IMR-90 (cell line): ENCODE measurements at regions not wholly inside any gene's neighbourhood (a gene's known extent, or its start where the extent isn't known, plus 50 kb on each side); places are given as distances from the start of the nearest gene placed in this dataset.

Experiments used
- ATAC-seq: fragments of 200-7000 bp; cut with Tn5 transposase; 2 replicates; pipeline ENCODE4 v1.9.1; 2020; ENCODE audit warnings: low read depth, mild to moderate bottlenecking, moderate library complexity
- BruUV-seq: library from RNA; stranded (reverse); fragments of 400-500 nt; replicated peaks from 2 replicates; lab custom pipeline; 2021; lab: Mats Ljungman, UMichigan
- CTCF ChIA-PET: fragments of 300-600 bp; formaldehyde crosslinking; extraction: SDS; loops from one replicate; lab custom pipeline; 2021; ENCODE audit warnings: antibody characterized with exemption; lab: Yijun Ruan, JAX
- POLR2A ChIA-PET: fragments of 300-600 bp; sonication (Branson Sonifier 250); formaldehyde crosslinking; loops from one replicate; lab custom pipeline; 2022; ENCODE audit warnings: antibody characterized with exemption; ENCODE audit not compliant: unreplicated experiment; lab: Charles Lee
- DNase-seq: peaks from one replicate; pipeline ENCODE4 v3.0.0; 2013
- H2AFZ ChIP-seq: replicated peaks from 2 replicates; pipeline ENCODE3; 2013; ENCODE audit warnings: low read length, mild to moderate bottlenecking; ENCODE audit not compliant: poor library complexity
- H2AK5ac ChIP-seq: 2 replicates; pipeline ENCODE4 v1.6.1; 2013; ENCODE audit warnings: low read depth, low read length, inconsistent platforms
- H2AK9ac ChIP-seq: replicated peaks from 2 replicates; pipeline ENCODE3; 2013; ENCODE audit warnings: mild to moderate bottlenecking, low read depth, low read length, moderate library complexity; ENCODE audit not compliant: poor library complexity
- H2BK120ac ChIP-seq: 2 replicates; pipeline ENCODE4 v1.6.1; 2013; ENCODE audit warnings: low read depth, low read length, inconsistent platforms
- H2BK15ac ChIP-seq: 3 replicates; pipeline ENCODE4 v1.6.1; 2013; ENCODE audit warnings: low read depth, low read length, inconsistent platforms
- H2BK20ac ChIP-seq: 2 replicates; pipeline ENCODE4 v1.6.1; 2013; ENCODE audit warnings: low read depth, mild to moderate bottlenecking, inconsistent platforms, low read length, moderate library complexity
- H2BK5ac ChIP-seq: 2 replicates; pipeline ENCODE4 v1.6.1; 2013; ENCODE audit warnings: mild to moderate bottlenecking, low read depth, low read length, inconsistent platforms; ENCODE audit not compliant: poor library complexity, severe bottlenecking
- H3K14ac ChIP-seq: replicated peaks from 2 replicates; pipeline ENCODE4 v1.6.1; 2013; ENCODE audit warnings: low read depth, low read length, inconsistent platforms
- H3K18ac ChIP-seq: 2 replicates; pipeline ENCODE4 v1.6.1; 2013; ENCODE audit warnings: low read depth, low read length, control low read depth
- H3K23ac ChIP-seq: 2 replicates; pipeline ENCODE4 v1.6.1; 2013; ENCODE audit warnings: low read depth, low read length, inconsistent platforms
- H3K27ac ChIP-seq: 2 replicates; pipeline ENCODE4 v1.5.1; 2013; ENCODE audit warnings: mild to moderate bottlenecking, control low read depth, low read length; ENCODE audit not compliant: insufficient read depth
- H3K27me3 ChIP-seq: 2 replicates; pipeline ENCODE4 v1.6.1; 2013; ENCODE audit warnings: low read length; ENCODE audit not compliant: control insufficient read depth, insufficient read depth
- H3K36me3 ChIP-seq: 2 replicates; pipeline ENCODE4 v1.6.1; 2013; ENCODE audit warnings: low read length, mixed read lengths; ENCODE audit not compliant: control insufficient read depth, insufficient read depth
- H3K4ac ChIP-seq: 2 replicates; pipeline ENCODE4 v1.6.1; 2013; ENCODE audit warnings: low read depth, low read length, inconsistent platforms
- H3K4me1 ChIP-seq: 2 replicates; pipeline ENCODE4 v1.6.1; 2013; ENCODE audit warnings: low read length, mixed read lengths; ENCODE audit not compliant: control insufficient read depth, insufficient read depth
- H3K4me2 ChIP-seq: 2 replicates; pipeline ENCODE4 v1.6.1; 2013; ENCODE audit warnings: low read depth, mild to moderate bottlenecking, control low read depth, low read length, moderate library complexity
- H3K4me3 ChIP-seq: 2 replicates; pipeline ENCODE4 v1.5.1; 2013; ENCODE audit warnings: low read depth, mild to moderate bottlenecking, control low read depth, low read length, moderate library complexity; ENCODE audit not compliant: insufficient read depth
- H3K56ac ChIP-seq: 2 replicates; pipeline ENCODE4 v1.6.1; 2013; ENCODE audit warnings: low read length, inconsistent platforms; ENCODE audit not compliant: insufficient read depth; ENCODE audit errors: extremely low read depth
- H3K79me1 ChIP-seq, 2 experiments: 2 replicates each; pipeline ENCODE4 v1.6.1; 2013; ENCODE audit warnings: low read length in 2 of 2, inconsistent platforms in 1 of 2, low read depth in 1 of 2
- H3K9ac ChIP-seq: 2 replicates; pipeline ENCODE4 v1.6.1; 2013; ENCODE audit warnings: low read depth, low read length, control low read depth
- H3K9me1 ChIP-seq: 2 replicates; pipeline ENCODE4 v1.6.1; 2013; ENCODE audit warnings: low read length, inconsistent platforms; ENCODE audit not compliant: insufficient read depth
- H3K9me3 ChIP-seq: 2 replicates; pipeline ENCODE4 v1.6.1; 2013; ENCODE audit warnings: low read length; ENCODE audit not compliant: control insufficient read depth, insufficient read depth
- H4K20me1 ChIP-seq: 2 replicates; pipeline ENCODE4 v1.6.1; 2013; ENCODE audit warnings: low read length, inconsistent platforms; ENCODE audit not compliant: insufficient read depth
- H4K5ac ChIP-seq: 2 replicates; pipeline ENCODE4 v1.6.1; 2013; ENCODE audit warnings: mild to moderate bottlenecking, low read depth, low read length, control low read depth
- H4K8ac ChIP-seq, 2 experiments: 2 replicates each; pipeline ENCODE4 v1.6.1; 2013; ENCODE audit warnings: low read depth in 2 of 2, low read length in 2 of 2, control low read depth in 1 of 2, inconsistent platforms in 1 of 2
- H4K91ac ChIP-seq: 2 replicates; pipeline ENCODE4 v1.6.1; 2013; ENCODE audit warnings: low read depth, low read length, inconsistent platforms; ENCODE audit not compliant: insufficient read depth
- BHLHE40 ChIP-seq: fragments of 150-350 bp; IDR thresholded peaks from 2 replicates; pipeline ENCODE4 v1.6.1; 2016; ENCODE audit warnings: mild to moderate bottlenecking, low read depth, low read length
- CTCF ChIP-seq: conservative IDR thresholded peaks from 2 replicates; pipeline ENCODE4 v1.5.1; 2012; ENCODE audit warnings: mild to moderate bottlenecking, low read depth, low read length, improper control_type of control experiment
- NFE2L2 ChIP-seq: fragments of 150-350 bp; IDR thresholded peaks from 2 replicates; pipeline ENCODE4 v1.6.1; 2016; ENCODE audit warnings: low read depth, mild to moderate bottlenecking, low read length
- POLR2A ChIP-seq: IDR thresholded peaks from 2 replicates; pipeline ENCODE4 v1.6.1; 2012; ENCODE audit warnings: mild to moderate bottlenecking, low read depth, low read length
- RAD21 ChIP-seq: IDR thresholded peaks from 2 replicates; pipeline ENCODE4 v1.6.1; 2012; ENCODE audit warnings: low read length, improper control_type of control experiment
- RCOR1 ChIP-seq: IDR thresholded peaks from 2 replicates; pipeline ENCODE4 v1.6.1; 2012; ENCODE audit warnings: mild to moderate bottlenecking, low read length, improper control_type of control experiment; ENCODE audit not compliant: insufficient replicate concordance
- RFX5 ChIP-seq: IDR thresholded peaks from 2 replicates; pipeline ENCODE4 v1.8.0; 2012; ENCODE audit warnings: low read depth, mild to moderate bottlenecking, low read length, moderate library complexity
- WGBS, 2 experiments: methylation state at CpG; one replicate each; pipeline versions ENCODE4 v1.1.5 to v1.1.7; 2013; ENCODE audit warnings: missing lambda C conversion rate in 2 of 2; ENCODE audit not compliant: insufficient read length in 1 of 2; ENCODE audit errors: extremely low coverage in 2 of 2; 5-methylcytosine and 5-hydroxymethylcytosine counted together
- dilution Hi-C: fragments of 300-500 bp; cut with HindIII; formaldehyde crosslinking; loops from one replicate; pipeline ENCODE4 v1.14.3; 2018; ENCODE audit warnings: low sequenced_read_pairs; ENCODE audit not compliant: unreplicated experiment
- in situ Hi-C: fragments of 300-500 bp; cut with MboI; formaldehyde crosslinking; loops from 3 replicates; pipeline ENCODE4 v1.14.3; 2019; ENCODE audit warnings: low sequenced_read_pairs, inconsistent platforms, mixed read lengths
- intact Hi-C: fragments of 100-400 bp; cut with micrococcal nuclease; formaldehyde crosslinking; loops from 2 replicates; pipeline ENCODE4 v1.10.0; 2022

- Histone ChIP-seq H3K9me3 (no peaks in the 10 kb centered on the region), H3K4ac (no peak overlapping the region), H3K4me2 (no peak overlapping the region), H3K79me1 (no peaks in the 10 kb centered on the region), H3K9ac (no peak overlapping the region), H2AK9ac (no peak overlapping the region), H3K23ac (no peak overlapping the region), H3K4me1 (no peaks in the 10 kb centered on the region), H2AK5ac (no peak overlapping the region), H2BK15ac (no peak overlapping the region), H2AFZ (no peak overlapping the region), H4K20me1 (no peaks in the 10 kb centered on the region), H3K4me3 (no peak overlapping the region), H3K9me1 (no peaks in the 10 kb centered on the region), H3K56ac (no peak overlapping the region), H3K18ac (no peak overlapping the region), H2BK20ac (no peak overlapping the region), H2BK5ac (no peak overlapping the region), H3K27ac (no peak overlapping the region), H2BK120ac (no peak overlapping the region), H3K36me3 (no peaks in the 10 kb centered on the region), H4K8ac (no peak overlapping the region), H4K5ac (no peak overlapping the region), H3K27me3 (no peaks in the 10 kb centered on the region), H4K91ac (no peak overlapping the region), H3K14ac (no peak overlapping the region)
- ATAC-seq (no peak), DNase-seq (no peak)
- CTCF ChIA-PET, result no interaction called here
- in situ Hi-C loops (no loop called here), dilution Hi-C loops (no loop called here), intact Hi-C loops (no loop called here)
- no CpG with 5 or more reads among the region's 2 CpGs for WGBS, 2 experiments
- TF ChIP-seq RAD21, result no peak
- no peak for TF ChIP-seq RFX5
- TF ChIP-seq NFE2L2, result no peak
- TF ChIP-seq CTCF, result no peak
- no peak for TF ChIP-seq RCOR1
- TF ChIP-seq BHLHE40, result no peak
- no peak for TF ChIP-seq POLR2A
- no TSS peak for BruUV-seq
- POLR2A ChIA-PET, result no interaction called here
Measured at GRCh38 chr2:57190007-57190406, 856.6 kb upstream of the VRK2 start.
